HepG2 (cell line): ENCODE measurements at regions not wholly inside any gene's neighbourhood (a gene's known extent, or its start where the extent isn't known, plus 50 kb on each side); places are given as distances from the start of the nearest gene placed in this dataset.

Experiments
- ATAC-seq: fragments of 200-7000 bp; cut with Tn5 transposase; 3 replicates; pipeline ENCODE4 v1.9.1; 2020; ENCODE audit warnings: mild to moderate bottlenecking, moderate library complexity
- BruUV-seq: library from RNA; stranded (reverse); fragments of 400-500 nt; replicated peaks from 2 replicates; lab custom pipeline; 2021; lab: Mats Ljungman, UMichigan
- CTCF ChIA-PET: fragments of 300-600 bp; formaldehyde crosslinking; extraction: SDS; loops from one replicate; lab custom pipeline; 2021; ENCODE audit warnings: low total read pairs, inconsistent platforms, low intra/inter-chr PET ratio; lab: Yijun Ruan, JAX
- POLR2A ChIA-PET: fragments of 350-600 bp; sonication (Branson Sonifier 250); formaldehyde crosslinking; loops from one replicate; lab custom pipeline; 2020; ENCODE audit warnings: antibody characterized with exemption, inconsistent platforms; lab: Yijun Ruan, JAX
- DNase-seq: peaks from one replicate; pipeline ENCODE4 v3.0.0-alpha.2; 2015; ENCODE audit warnings: low spot score
- FAIRE-seq: peaks from 3 replicates; lab custom pipeline; 2011; peaks lifted over from hg19 to GRCh38; lab: Jason Lieb, UNC
- H2AFZ ChIP-seq: one replicate; pipeline ENCODE4 v1.6.1; 2011; ENCODE audit warnings: low read length, inconsistent platforms
- H3K27ac ChIP-seq: fragments of 300-600 bp; 3 replicates; pipeline ENCODE4 v1.8.0; 2011; ENCODE audit warnings: mixed run types, mild to moderate bottlenecking, mixed read lengths, low read length, inconsistent platforms; ENCODE audit not compliant: insufficient read depth; ENCODE audit errors: extremely low read length
- H3K27me3 ChIP-seq, 2 experiments: fragments of 200-600 bp in 1 of 2; 2 replicates in 1 of 2; 3 replicates in 1 of 2; pipeline versions ENCODE4 v1.6.0 to v1.8.0; 2011; ENCODE audit warnings: low read length in 2 of 2, mild to moderate bottlenecking in 2 of 2, moderate library complexity in 2 of 2, inconsistent platforms in 1 of 2; ENCODE audit not compliant: insufficient read depth in 2 of 2, control insufficient read depth in 1 of 2
- H3K36me3 ChIP-seq, 2 experiments: fragments of 200-600 bp in 1 of 2; replicated peaks in 1 of 2; 2 replicates in 1 of 2; 3 replicates in 1 of 2; pipeline versions ENCODE4 v1.5.1 to v1.8.0; 2011; ENCODE audit warnings: low read length in 2 of 2, inconsistent platforms in 1 of 2; ENCODE audit not compliant: insufficient read depth in 2 of 2, control insufficient read depth in 1 of 2
- H3K4me1 ChIP-seq: 2 replicates; pipeline ENCODE4 v1.5.1; 2012; ENCODE audit warnings: low read length, inconsistent platforms; ENCODE audit not compliant: insufficient read depth
- H3K4me2 ChIP-seq: 2 replicates; pipeline ENCODE4 v1.6.0; 2011; ENCODE audit warnings: low read depth, low read length, inconsistent platforms
- H3K4me3 ChIP-seq, 3 experiments: fragments of 200-600 bp in 1 of 3; sonication (generic), shearing (Covaris generic) in 1 of 3; replicated peaks in 1 of 3; 2 replicates each; pipeline ENCODE4 v1.5.1; 2011 to 2016; ENCODE audit warnings: low read length in 3 of 3, inconsistent platforms in 2 of 3, low read depth in 2 of 3, mild to moderate bottlenecking in 2 of 3, control low read depth in 1 of 3, mixed read lengths in 1 of 3; ENCODE audit not compliant: insufficient read depth in 1 of 3
- H3K79me2 ChIP-seq: one replicate; pipeline ENCODE4 v1.6.1; 2011; ENCODE audit warnings: low read length, inconsistent platforms; ENCODE audit not compliant: insufficient read depth
- H3K9ac ChIP-seq: 2 replicates; pipeline ENCODE4 v1.6.0; 2011; ENCODE audit warnings: mild to moderate bottlenecking, low read depth, low read length, inconsistent platforms; ENCODE audit not compliant: insufficient read depth
- H3K9me3 ChIP-seq: 2 replicates; pipeline ENCODE4 v1.5.1; 2012; ENCODE audit warnings: mild to moderate bottlenecking, low read length
- H4K20me1 ChIP-seq: 2 replicates; pipeline ENCODE4 v1.6.0; 2011; ENCODE audit warnings: inconsistent platforms, mild to moderate bottlenecking, low read length, moderate library complexity; ENCODE audit not compliant: insufficient read depth
- ARNT ChIP-seq: fragments of 450-650 bp; IDR thresholded peaks from 2 replicates; pipeline ENCODE4 v1.6.1; 2017
- CHD2 ChIP-seq: IDR thresholded peaks from 2 replicates; pipeline ENCODE4 v1.6.1; 2011; ENCODE audit warnings: low read depth, low read length, improper control_type of control experiment
- MNT ChIP-seq: fragments of 450-650 bp; IDR thresholded peaks from 2 replicates; pipeline ENCODE4 v1.6.1; 2016
- NFKBIZ ChIP-seq: IDR thresholded peaks from 2 replicates; pipeline ENCODE4 v1.6.1; 2018; ENCODE audit warnings: missing genetic modification reagents, missing compliant biosample characterization
- PAWR ChIP-seq: sonication (generic); formaldehyde crosslinking; IDR thresholded peaks from 2 replicates; pipeline ENCODE4 v1.4.0; 2020; ENCODE audit warnings: missing genetic modification reagents, mild to moderate bottlenecking, borderline replicate concordance
- PREB ChIP-seq: sonication (generic); formaldehyde crosslinking; IDR thresholded peaks from 2 replicates; pipeline ENCODE4 v1.4.0; 2020; ENCODE audit warnings: missing genetic modification reagents
- RAD51 ChIP-seq: fragments of 450-650 bp; IDR thresholded peaks from 2 replicates; pipeline ENCODE4 v1.6.1; 2016; ENCODE audit warnings: borderline replicate concordance
- SP4 ChIP-seq: sonication (generic); formaldehyde crosslinking; IDR thresholded peaks from 2 replicates; pipeline ENCODE4 v1.8.1; 2023; ENCODE audit warnings: mild to moderate bottlenecking, missing genetic modification reagents
- SSRP1 ChIP-seq: IDR thresholded peaks from 2 replicates; pipeline ENCODE4 v1.6.1; 2016; ENCODE audit warnings: control low read depth
- STAT5B ChIP-seq: sonication (generic); formaldehyde crosslinking; IDR thresholded peaks from 2 replicates; pipeline ENCODE4 v1.4.0; 2020; ENCODE audit warnings: missing genetic modification reagents
- TBP ChIP-seq: sonication (generic); formaldehyde crosslinking; IDR thresholded peaks from 2 replicates; pipeline ENCODE4 v1.5.0; 2020; ENCODE audit warnings: missing genetic modification reagents
- THAP9 ChIP-seq: sonication (generic); formaldehyde crosslinking; IDR thresholded peaks from 2 replicates; pipeline ENCODE4; 2020; ENCODE audit warnings: missing genetic modification reagents, mild to moderate bottlenecking, borderline replicate concordance
- TSC22D2 ChIP-seq: sonication (generic); formaldehyde crosslinking; IDR thresholded peaks from 2 replicates; pipeline ENCODE4 v1.5.1; 2020; ENCODE audit warnings: missing genetic modification reagents, mild to moderate bottlenecking, borderline replicate concordance
- ZBTB21 ChIP-seq: sonication (generic); formaldehyde crosslinking; IDR thresholded peaks from 2 replicates; pipeline ENCODE4 v1.4.0; 2020; ENCODE audit warnings: missing genetic modification reagents
- ZNF138 ChIP-seq: sonication (generic); formaldehyde crosslinking; IDR thresholded peaks from 2 replicates; pipeline ENCODE4 v1.5.0; 2020; ENCODE audit warnings: mild to moderate bottlenecking, low read depth, missing genetic modification reagents
- ZNF333 ChIP-seq: sonication (generic); formaldehyde crosslinking; IDR thresholded peaks from 2 replicates; pipeline ENCODE4 v1.4.0; 2020; ENCODE audit warnings: mild to moderate bottlenecking, missing genetic modification reagents, borderline replicate concordance
- ZSCAN21 ChIP-seq: sonication (generic); formaldehyde crosslinking; IDR thresholded peaks from 2 replicates; pipeline ENCODE4 v1.8.0; 2022; ENCODE audit warnings: mild to moderate bottlenecking, missing genetic modification reagents, moderate library complexity, borderline replicate concordance
- WGBS: methylation state at CpG from one replicate; pipeline ENCODE4 v1.1.6; 2017; ENCODE audit warnings: low lambda C conversion rate; 5-methylcytosine and 5-hydroxymethylcytosine counted together
- in situ Hi-C: cut with HindIII; loops from 2 replicates; pipeline ENCODE4 v1.10.0; 2017; ENCODE audit warnings: low pct_unique_long_range_greater_than_20kb; ENCODE audit not compliant: extremely low pct_ligation_motif_present
- intact Hi-C: fragments of 100-400 bp; cut with micrococcal nuclease; formaldehyde crosslinking; loops from one replicate; pipeline ENCODE4 v1.10.0; 2022; ENCODE audit not compliant: unreplicated experiment
- TF ChIP-seq, protein P1 (sequence below): sonication (generic); formaldehyde crosslinking; IDR thresholded peaks from 2 replicates; pipeline ENCODE4 v1.5.0; 2020; ENCODE audit warnings: mild to moderate bottlenecking, missing genetic modification reagents
- TF ChIP-seq, protein P2 (sequence below): sonication (generic); formaldehyde crosslinking; IDR thresholded peaks from 2 replicates; pipeline ENCODE4 v1.5.1; 2020; ENCODE audit warnings: mild to moderate bottlenecking, missing genetic modification reagents, borderline replicate concordance

DNA sequence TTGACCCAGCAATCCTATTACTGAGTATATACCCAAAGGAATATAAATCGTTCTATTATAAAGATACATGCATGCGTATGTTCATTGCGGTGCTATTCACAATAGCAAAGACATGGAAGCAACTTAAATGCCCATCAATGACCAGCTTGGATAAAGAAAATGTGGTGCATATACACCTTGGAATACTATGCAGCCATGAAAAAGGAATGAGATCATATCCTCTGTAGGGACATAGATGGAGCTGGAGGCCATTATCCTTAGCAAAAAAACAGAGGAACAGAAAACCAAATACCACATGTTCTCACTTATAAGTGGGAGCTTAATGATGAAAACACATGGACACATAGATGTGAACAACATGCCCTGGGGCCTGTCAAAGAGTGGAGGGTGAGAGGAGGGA is 124.1 kb upstream of the AFF2 start:
- ATAC-seq (no peak), FAIRE-seq (no peak), DNase-seq (no peak)
- H3K27ac ChIP-seq = no peak overlapping the region
- H3K9me3 ChIP-seq = peaks cover 6% of the 10 kb centered on the region; the same call in 1 of the 2 replicates
- TF ChIP-seq ARNT (no peak), SP4 (CRISPR knock-in tag) (no peak), PREB (CRISPR knock-in tag) (no peak), ZNF333 (CRISPR knock-in tag) (no peak), THAP9 (no peak), CHD2 (no peak), ZNF138 (CRISPR knock-in tag) (no peak), TBP (CRISPR knock-in tag) (no peak), TSC22D2 (CRISPR knock-in tag) (no peak), ZBTB21 (CRISPR knock-in tag) (no peak), MNT (no peak), NFKBIZ (no peak), SSRP1 (no peak), ZSCAN21 (CRISPR knock-in tag) (no peak), STAT5B (CRISPR knock-in tag) (no peak), RAD51 (no peak), PAWR (no peak)
- TF ChIP-seq, protein P1, sequence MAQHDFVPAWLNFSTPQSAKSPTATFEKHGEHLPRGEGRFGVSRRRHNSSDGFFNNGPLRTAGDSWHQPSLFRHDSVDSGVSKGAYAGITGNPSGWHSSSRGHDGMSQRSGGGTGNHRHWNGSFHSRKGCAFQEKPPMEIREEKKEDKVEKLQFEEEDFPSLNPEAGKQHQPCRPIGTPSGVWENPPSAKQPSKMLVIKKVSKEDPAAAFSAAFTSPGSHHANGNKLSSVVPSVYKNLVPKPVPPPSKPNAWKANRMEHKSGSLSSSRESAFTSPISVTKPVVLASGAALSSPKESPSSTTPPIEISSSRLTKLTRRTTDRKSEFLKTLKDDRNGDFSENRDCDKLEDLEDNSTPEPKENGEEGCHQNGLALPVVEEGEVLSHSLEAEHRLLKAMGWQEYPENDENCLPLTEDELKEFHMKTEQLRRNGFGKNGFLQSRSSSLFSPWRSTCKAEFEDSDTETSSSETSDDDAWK (CRISPR knock-in tag) = no peak
- TF ChIP-seq, protein P2, sequence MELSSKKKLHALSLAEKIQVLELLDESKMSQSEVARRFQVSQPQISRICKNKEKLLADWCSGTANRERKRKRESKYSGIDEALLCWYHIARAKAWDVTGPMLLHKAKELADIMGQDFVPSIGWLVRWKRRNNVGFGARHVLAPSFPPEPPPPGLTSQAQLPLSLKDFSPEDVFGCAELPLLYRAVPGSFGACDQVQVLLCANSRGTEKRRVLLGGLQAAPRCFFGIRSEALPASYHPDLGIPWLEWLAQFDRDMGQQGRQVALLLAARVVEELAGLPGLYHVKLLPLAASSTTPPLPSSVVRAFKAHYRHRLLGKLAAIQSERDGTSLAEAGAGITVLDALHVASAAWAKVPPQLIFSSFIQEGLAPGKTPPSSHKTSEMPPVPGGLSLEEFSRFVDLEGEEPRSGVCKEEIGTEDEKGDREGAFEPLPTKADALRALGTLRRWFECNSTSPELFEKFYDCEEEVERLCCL = no peak
- H3K79me2 ChIP-seq = no peaks in the 10 kb centered on the region
- 72% methylated on average over 3 of the region's 3 CpGs for WGBS
- H3K36me3 ChIP-seq = no peaks in the 10 kb centered on the region
- no peaks in the 10 kb centered on the region for H3K27me3 ChIP-seq
- BruUV-seq = no TSS peak
- H2AFZ ChIP-seq = no peak overlapping the region
- no peak overlapping the region for H3K9ac ChIP-seq
- no peak overlapping the region for H3K4me3 ChIP-seq
- in situ Hi-C loops = no loop called here
- H3K4me2 ChIP-seq = no peak overlapping the region
- ChIA-PET CTCF (no interaction called here), POLR2A (no interaction called here)
- H4K20me1 ChIP-seq = no peaks in the 10 kb centered on the region
- H3K4me1 ChIP-seq = no peaks in the 10 kb centered on the region
- intact Hi-C loops = no loop called here
